Uterus (tissue), 2 donors: ENCODE measurements at regions not wholly inside any gene's neighbourhood (a gene's known extent, or its start where the extent isn't known, plus 50 kb on each side); places are given as distances from the start of the nearest gene placed in this dataset.

Experiments
- CTCF ChIP-seq, 4 experiments: fragments of 200-600 bp in 2 of 4; fragments of 450-650 bp in 2 of 4; sonication (generic) in 2 of 4; IDR thresholded peaks; one replicate each; pipeline ENCODE4 v1.5.1; 2016 to 2019; ENCODE audit warnings: antibody characterized with exemption in 4 of 4, mild to moderate bottlenecking in 2 of 4, moderate library complexity in 1 of 4
- POLR2A ChIP-seq, 2 donors: fragments of 450-650 bp; IDR thresholded peaks; one replicate each; pipeline ENCODE4 v1.6.1; 2016; ENCODE audit warnings: antibody characterized with exemption in 2 of 2, mild to moderate bottlenecking in 1 of 2, moderate library complexity in 1 of 2

GRCh38 chr3:59407425-59407824, 357.6 kb upstream of the CFAP20DC start:
- TF ChIP-seq POLR2A (IDR thresholded peaks at IDR 0.05) (no peak), CTCF (IDR thresholded peaks at IDR 0.05) (no peak)
